OCI-LY7 (cell line): ENCODE measurements at regions not wholly inside any gene's neighbourhood (a gene's known extent, or its start where the extent isn't known, plus 50 kb on each side); places are given as distances from the start of the nearest gene placed in this dataset.

Source experiments
- BruUV-seq: library from RNA; stranded (reverse); fragments of 400-500 nt; replicated peaks from 2 replicates; lab custom pipeline; 2021; lab: Mats Ljungman, UMichigan
- CTCF ChIA-PET: fragments of 300-600 bp; sonication (Branson Sonifier 250); formaldehyde crosslinking; loops from one replicate; lab custom pipeline; 2022; ENCODE audit warnings: antibody characterized with exemption; ENCODE audit not compliant: unreplicated experiment; lab: Charles Lee
- POLR2A ChIA-PET: fragments of 300-600 bp; sonication (Branson Sonifier 250); formaldehyde crosslinking; loops from one replicate; lab custom pipeline; 2022; ENCODE audit warnings: antibody characterized with exemption; lab: Charles Lee
- DNase-seq: peaks from one replicate; pipeline ENCODE4 v3.0.0-alpha.2; 2015; ENCODE audit warnings: low spot score
- H2AFZ ChIP-seq: fragments of 200-600 bp; sonication (generic), shearing (Covaris generic); 2 replicates; pipeline ENCODE4 v1.6.1; 2014; ENCODE audit warnings: mild to moderate bottlenecking, antibody characterized with exemption, low read length, moderate library complexity
- H3K27ac ChIP-seq: fragments of 200-600 bp; sonication (generic); 2 replicates; pipeline ENCODE4 v1.5.1; 2014; ENCODE audit warnings: mixed run types, low read depth, mild to moderate bottlenecking, moderate library complexity, low read length, inconsistent platforms; ENCODE audit not compliant: poor library complexity, severe bottlenecking
- H3K36me3 ChIP-seq: fragments of 200-600 bp; sonication (generic); 2 replicates; pipeline ENCODE4 v1.6.1; 2014; ENCODE audit warnings: mild to moderate bottlenecking, antibody characterized with exemption, low read length, moderate library complexity, mixed read lengths; ENCODE audit not compliant: insufficient read depth
- H3K4me1 ChIP-seq: fragments of 200-600 bp; sonication (generic); 2 replicates; pipeline ENCODE4 v1.5.1; 2014; ENCODE audit warnings: mild to moderate bottlenecking, low read length; ENCODE audit not compliant: insufficient read depth, poor library complexity, severe bottlenecking
- H3K4me2 ChIP-seq: fragments of 200-600 bp; sonication (generic); 2 replicates; pipeline ENCODE4 v1.6.1; 2014; ENCODE audit warnings: mild to moderate bottlenecking, low read length
- H3K4me3 ChIP-seq: fragments of 200-600 bp; sonication (generic); 2 replicates; pipeline ENCODE4 v1.5.1; 2014; ENCODE audit warnings: mild to moderate bottlenecking, low read depth, low read length; ENCODE audit not compliant: poor library complexity, severe bottlenecking
- H3K79me2 ChIP-seq: fragments of 200-600 bp; sonication (generic); 2 replicates; pipeline ENCODE4 v1.6.1; 2016; ENCODE audit warnings: low read depth, mild to moderate bottlenecking, low read length, moderate library complexity, mixed read lengths; ENCODE audit not compliant: insufficient read depth
- H3K9me2 ChIP-seq: fragments of 200-600 bp; sonication (generic); 2 replicates; pipeline ENCODE4 v1.6.1; 2016; ENCODE audit warnings: mild to moderate bottlenecking, low read length, mixed read lengths; ENCODE audit not compliant: insufficient read depth
- H3K9me3 ChIP-seq: fragments of 200-600 bp; sonication (generic); 2 replicates; pipeline ENCODE4 v1.6.1; 2014; ENCODE audit warnings: mild to moderate bottlenecking, mixed run types, low read length, mixed read lengths
- H4K20me1 ChIP-seq: fragments of 200-600 bp; sonication (generic); 2 replicates; pipeline ENCODE4 v1.6.1; 2014; ENCODE audit warnings: mild to moderate bottlenecking, antibody characterized with exemption, low read length, moderate library complexity, mixed read lengths; ENCODE audit not compliant: insufficient read depth
- EZH2phosphoT487 ChIP-seq: fragments of 200-600 bp; sonication (generic); IDR thresholded peaks from 2 replicates; pipeline ENCODE4 v1.6.1; 2018; ENCODE audit warnings: low read depth, borderline replicate concordance, mild to moderate bottlenecking, mixed run types, antibody characterized with exemption, low read length, moderate library complexity, mixed read lengths
- intact Hi-C: fragments of 100-400 bp; cut with micrococcal nuclease; formaldehyde crosslinking; loops from one replicate; pipeline ENCODE4 v1.10.0; 2022; ENCODE audit not compliant: unreplicated experiment
- TF ChIP-seq, protein P1 (sequence below): fragments of 200-600 bp; sonication (generic); conservative IDR thresholded peaks from 2 replicates; pipeline ENCODE4 v1.5.1; 2014; ENCODE audit warnings: mild to moderate bottlenecking, antibody characterized with exemption, low read length, moderate library complexity, mixed read lengths

DNA sequence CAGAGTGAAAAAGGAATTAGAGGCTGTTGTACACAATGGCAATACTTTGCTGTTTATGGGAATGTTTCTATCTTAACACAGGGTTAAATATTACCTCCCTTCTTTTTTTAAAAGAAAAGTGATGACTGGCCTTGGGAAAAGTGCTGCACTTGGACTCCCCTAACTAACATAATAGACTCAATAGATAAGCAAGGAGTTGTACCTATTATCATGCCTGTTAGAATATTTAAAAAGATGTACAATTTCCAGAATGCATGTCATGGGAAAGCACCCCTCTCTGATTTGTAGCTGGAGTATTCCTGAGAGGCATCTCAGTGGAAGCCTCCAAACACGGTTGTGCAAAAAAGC is 79.3 kb upstream of the GPC6 start:
- H4K20me1 ChIP-seq, result no peaks in the 10 kb centered on the region
- no peak for TF ChIP-seq EZH2phosphoT487
- TF ChIP-seq, protein P1, sequence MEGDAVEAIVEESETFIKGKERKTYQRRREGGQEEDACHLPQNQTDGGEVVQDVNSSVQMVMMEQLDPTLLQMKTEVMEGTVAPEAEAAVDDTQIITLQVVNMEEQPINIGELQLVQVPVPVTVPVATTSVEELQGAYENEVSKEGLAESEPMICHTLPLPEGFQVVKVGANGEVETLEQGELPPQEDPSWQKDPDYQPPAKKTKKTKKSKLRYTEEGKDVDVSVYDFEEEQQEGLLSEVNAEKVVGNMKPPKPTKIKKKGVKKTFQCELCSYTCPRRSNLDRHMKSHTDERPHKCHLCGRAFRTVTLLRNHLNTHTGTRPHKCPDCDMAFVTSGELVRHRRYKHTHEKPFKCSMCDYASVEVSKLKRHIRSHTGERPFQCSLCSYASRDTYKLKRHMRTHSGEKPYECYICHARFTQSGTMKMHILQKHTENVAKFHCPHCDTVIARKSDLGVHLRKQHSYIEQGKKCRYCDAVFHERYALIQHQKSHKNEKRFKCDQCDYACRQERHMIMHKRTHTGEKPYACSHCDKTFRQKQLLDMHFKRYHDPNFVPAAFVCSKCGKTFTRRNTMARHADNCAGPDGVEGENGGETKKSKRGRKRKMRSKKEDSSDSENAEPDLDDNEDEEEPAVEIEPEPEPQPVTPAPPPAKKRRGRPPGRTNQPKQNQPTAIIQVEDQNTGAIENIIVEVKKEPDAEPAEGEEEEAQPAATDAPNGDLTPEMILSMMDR, result no peak
- H3K4me2 ChIP-seq, result no peak overlapping the region
- ChIA-PET CTCF (no interaction called here), POLR2A (no interaction called here)
- no TSS peak for BruUV-seq
- no peak overlapping the region for H2AFZ ChIP-seq
- no peaks in the 10 kb centered on the region for H3K9me3 ChIP-seq
- H3K4me3 ChIP-seq, result no peak overlapping the region
- H3K4me1 ChIP-seq, result no peaks in the 10 kb centered on the region
- H3K9me2 ChIP-seq, result no peaks in the 10 kb centered on the region
- no peaks in the 10 kb centered on the region for H3K36me3 ChIP-seq
- H3K27ac ChIP-seq, result no peak overlapping the region
- intact Hi-C loops, result no loop called here
- no peaks in the 10 kb centered on the region for H3K79me2 ChIP-seq
- DNase-seq, result no peak

DNA sequence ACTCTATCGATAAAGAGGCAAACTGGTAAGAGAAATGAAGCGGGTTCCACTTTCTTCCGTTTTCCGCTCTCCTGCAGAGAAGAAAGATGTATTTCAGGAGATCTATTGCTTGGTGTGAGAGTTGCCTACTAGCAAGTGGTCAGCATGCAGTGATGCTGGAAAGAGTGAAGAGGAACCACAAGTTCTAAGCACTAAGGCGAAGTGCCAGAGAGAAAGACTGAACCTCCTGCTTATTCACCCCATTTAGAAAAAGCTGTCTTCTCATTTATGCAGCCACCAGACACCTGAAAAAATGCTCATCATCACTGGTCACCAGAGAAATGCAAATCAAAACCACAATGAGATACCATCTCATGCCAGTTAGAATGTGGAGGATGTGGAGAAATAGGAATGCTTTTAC is 78.7 kb upstream of the GPC6 start:
- no peak for TF ChIP-seq EZH2phosphoT487
- TF ChIP-seq, protein P1, result no peak
- BruUV-seq, result no TSS peak
- DNase-seq, result no peak
- Histone ChIP-seq H3K4me1 (no peaks in the 10 kb centered on the region), H3K9me2 (no peaks in the 10 kb centered on the region), H2AFZ (no peak overlapping the region), H3K27ac (no peak overlapping the region), H3K4me3 (no peak overlapping the region), H3K9me3 (no peaks in the 10 kb centered on the region), H3K36me3 (no peaks in the 10 kb centered on the region), H4K20me1 (no peaks in the 10 kb centered on the region), H3K79me2 (no peaks in the 10 kb centered on the region), H3K4me2 (no peak overlapping the region)
- ChIA-PET POLR2A (no interaction called here), CTCF (no interaction called here)
- intact Hi-C loops, result no loop called here

DNA sequence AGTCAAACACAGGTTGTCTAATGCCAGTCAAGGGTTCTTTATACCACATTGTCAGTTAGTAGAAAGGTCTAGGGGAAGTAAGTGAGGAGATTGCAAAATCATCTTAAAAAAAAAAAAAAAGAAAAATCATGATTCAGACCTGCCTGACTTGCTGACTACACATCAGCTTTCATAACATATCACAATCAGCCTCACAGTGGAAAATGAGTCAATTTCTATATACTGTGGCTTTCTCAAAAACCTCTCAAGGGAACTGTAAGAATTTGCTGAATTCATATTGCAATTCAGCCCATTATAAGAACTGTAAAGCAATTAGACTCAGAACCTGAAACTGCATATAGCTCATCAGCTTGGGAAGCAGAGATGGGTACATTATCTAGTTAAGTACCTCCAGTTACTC is 75.3 kb upstream of the GPC6 start:
- ChIA-PET POLR2A (interaction anchor here (0.7 kb wide), 1 partner anchor 1671 kb away, joined by 4 read pairs; no protein-coding TSS in a partner anchor), CTCF (no interaction called here)
- Histone ChIP-seq H3K9me2 (no peaks in the 10 kb centered on the region), H3K4me1 (no peaks in the 10 kb centered on the region), H3K36me3 (no peaks in the 10 kb centered on the region), H2AFZ (no peak overlapping the region), H3K4me3 (no peak overlapping the region), H3K4me2 (no peak overlapping the region), H3K79me2 (no peaks in the 10 kb centered on the region), H3K9me3 (no peaks in the 10 kb centered on the region), H3K27ac (no peak overlapping the region), H4K20me1 (no peaks in the 10 kb centered on the region)
- no peak for DNase-seq
- intact Hi-C loops, result no loop called here
- BruUV-seq, result no TSS peak
- no peak for TF ChIP-seq EZH2phosphoT487
- TF ChIP-seq, protein P1, result no peak
